ENCODE measurements at regions not wholly inside any gene's neighbourhood (a gene's known extent, or its start where the extent isn't known, plus 50 kb on each side); places are given as distances from the start of the nearest gene placed in this dataset.

DNA sequence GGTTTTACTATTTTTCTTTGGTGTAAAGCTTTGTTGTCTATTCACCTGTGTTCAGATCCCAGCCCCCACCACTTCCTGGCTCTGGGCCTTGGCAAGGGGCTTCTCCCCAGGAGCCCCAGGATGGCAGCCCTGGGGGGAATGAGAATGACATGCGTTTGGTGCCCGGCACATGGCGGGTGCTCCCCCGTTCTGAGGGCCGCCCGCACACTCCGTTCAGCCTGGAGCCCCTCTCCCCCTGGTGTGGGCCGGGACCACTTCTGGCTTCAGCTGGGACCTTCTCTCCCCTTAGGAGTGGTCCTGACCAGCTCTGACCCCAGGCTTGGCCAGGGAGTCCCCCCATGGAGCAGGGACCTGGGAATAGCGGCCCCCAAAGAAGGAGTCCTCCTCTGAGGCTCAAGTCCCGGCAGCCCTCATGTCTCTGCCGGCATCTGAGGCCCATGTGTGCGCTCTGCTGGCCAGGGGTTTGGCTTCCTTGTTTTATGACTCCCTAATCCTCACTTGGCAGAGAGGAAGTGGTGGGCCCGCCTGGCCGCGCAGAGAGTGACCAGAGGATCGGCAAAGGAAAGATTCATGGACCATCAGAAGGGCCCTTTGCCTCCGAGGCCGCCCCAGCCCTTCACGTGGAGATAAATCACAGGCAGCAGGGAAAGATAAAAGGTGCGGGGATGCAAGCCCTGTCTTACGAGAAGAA, 57.0 kb upstream of the LMX1B start:
- no peak for DNase-seq

DNA sequence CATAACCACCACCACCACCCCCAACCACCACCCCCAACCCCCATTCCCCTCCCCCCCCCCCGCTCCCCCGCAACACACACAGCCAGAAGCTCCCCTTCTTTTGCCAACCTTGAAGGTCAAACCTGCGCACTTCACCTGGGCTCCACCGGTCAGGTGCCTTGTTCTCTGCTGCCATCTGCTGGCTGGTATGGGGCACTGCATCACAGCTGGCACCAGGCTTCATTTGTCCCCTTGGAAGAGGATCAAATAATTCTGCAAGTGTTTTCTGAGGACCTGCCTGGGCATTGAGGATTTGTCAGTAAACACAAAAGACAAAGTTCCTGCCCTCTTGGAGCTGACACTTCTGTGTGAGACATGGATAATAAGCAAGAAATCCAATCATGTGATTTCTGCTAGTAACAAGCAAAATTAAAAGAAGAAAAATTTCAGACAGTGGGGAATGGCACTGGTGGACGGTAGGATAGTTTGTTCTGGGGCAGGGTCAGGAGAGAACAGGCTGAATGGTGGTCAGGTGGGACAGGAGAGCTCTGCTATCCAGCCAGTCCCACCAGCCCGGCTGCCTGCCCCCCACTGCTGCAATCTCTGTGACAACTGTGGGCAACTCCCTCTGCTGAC, 55.6 kb upstream of the LMX1B start:
- DNase-seq, result peak; percentile 68

DNA sequence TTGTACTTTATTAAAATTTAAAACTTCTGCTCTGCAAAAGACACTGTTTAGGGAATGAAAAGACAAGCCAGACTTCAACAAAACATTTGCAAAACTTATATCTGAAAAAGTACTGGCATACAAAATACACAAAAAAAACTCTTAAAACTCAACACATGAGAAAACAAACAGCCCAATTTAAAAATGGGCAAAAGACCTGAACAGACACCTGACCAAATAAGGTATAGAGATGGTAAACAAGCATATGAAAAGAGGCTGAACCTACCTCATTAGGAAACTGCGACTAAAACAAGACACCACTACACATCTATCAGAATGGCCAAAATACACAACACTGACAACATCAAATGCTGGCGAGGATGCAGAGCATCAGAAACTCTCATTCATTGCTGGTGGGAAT, 54.4 kb upstream of the LMX1B start:
- DNase-seq, result no peak

DNA sequence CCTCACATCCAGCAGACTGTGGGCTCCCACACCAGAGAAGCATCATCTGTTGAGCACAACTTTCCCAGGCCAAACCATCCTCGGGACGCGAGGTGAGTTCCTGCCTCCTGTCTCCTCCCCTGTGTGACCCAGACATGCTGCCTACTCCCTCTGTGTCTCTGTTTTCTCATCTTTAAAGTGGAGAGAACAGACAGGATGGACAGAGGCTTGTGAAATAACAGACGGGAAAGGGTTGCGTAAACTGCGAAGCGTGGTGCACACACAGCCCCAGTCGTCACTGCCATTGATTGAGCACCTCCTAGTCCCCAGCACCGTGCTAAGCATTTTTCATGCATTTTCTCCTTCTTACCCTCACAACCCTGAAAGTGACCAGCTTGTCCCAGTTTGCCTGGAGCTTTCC, 52.1 kb upstream of the LMX1B start:
- DNase-seq, result no peak

DNA sequence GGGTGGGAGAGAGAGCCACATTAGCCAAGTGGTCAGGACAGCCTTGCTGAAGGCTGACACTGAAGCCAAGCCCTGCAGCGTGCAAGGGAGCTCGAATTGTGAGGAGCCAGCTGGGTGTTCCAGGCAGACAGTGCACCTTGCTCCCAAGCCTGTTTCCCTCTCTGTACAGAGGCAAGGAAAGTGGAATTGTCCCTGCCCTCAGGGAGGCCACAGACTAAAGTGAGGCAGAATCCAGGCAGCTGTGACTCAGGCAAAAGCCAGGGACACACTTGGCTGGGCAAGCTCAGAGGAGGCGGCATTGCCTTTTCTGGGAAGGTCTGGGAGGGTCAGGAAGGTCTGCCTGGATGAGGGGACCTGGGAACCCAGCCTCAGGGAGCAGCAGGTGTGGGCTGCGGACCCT, 50.2 kb upstream of the LMX1B start:
- DNase-seq, result no peak

Data from activated CD8-positive, alpha-beta memory T cell treated with anti-CD3 and anti-CD28 coated beads, Interleukin-2, amount 50 U/mL, for 4 hours (primary cell).